ENCODE measurements at regions not wholly inside any gene's neighbourhood (a gene's known extent, or its start where the extent isn't known, plus 50 kb on each side); places are given as distances from the start of the nearest gene placed in this dataset.

DNA sequence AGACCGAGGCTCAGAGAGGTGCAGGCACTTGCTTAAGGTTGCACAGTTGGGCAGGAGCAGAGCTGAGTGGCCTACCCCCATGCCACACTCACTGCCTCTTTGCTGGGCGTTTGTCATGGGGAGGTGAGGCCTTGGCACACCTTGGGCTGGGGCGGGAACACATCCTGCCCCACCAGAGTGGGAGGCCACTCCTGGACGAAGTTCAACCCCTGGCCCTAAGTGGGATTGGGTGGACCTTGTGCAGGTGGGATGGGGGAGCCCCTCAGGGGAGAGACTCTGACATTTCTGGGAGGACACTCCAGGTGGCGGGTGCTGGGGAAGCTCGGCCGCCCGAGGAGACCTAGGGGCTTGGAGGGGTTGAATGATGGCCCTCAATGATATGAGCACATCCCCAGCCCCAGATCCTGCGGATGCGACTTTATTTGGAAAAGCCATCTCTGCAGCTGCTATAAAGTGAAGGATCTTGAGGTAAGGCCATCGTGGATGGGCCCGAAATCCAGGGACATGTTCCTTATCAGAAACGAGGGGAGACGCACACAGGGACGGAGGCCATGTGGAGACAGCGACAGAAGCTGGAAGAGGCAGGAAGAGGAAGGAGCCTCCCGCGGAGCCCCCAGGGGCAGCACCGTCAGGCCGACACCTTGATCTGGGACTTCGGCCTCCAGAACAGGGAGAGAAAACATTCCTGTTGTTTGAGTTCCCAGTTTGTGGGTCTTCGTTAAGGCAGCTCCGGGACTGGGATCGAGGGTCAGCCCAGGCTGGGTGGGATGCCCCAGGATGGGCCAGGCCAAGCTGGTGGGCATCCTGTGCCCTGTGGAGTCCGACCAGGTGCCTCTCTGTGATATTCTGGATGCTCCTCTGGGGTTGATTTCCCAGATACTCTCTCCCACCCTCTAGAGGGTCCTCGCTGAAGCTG lies 111.6 kb upstream of the LRPAP1 start:
- TF ChIP-seq, protein P1, sequence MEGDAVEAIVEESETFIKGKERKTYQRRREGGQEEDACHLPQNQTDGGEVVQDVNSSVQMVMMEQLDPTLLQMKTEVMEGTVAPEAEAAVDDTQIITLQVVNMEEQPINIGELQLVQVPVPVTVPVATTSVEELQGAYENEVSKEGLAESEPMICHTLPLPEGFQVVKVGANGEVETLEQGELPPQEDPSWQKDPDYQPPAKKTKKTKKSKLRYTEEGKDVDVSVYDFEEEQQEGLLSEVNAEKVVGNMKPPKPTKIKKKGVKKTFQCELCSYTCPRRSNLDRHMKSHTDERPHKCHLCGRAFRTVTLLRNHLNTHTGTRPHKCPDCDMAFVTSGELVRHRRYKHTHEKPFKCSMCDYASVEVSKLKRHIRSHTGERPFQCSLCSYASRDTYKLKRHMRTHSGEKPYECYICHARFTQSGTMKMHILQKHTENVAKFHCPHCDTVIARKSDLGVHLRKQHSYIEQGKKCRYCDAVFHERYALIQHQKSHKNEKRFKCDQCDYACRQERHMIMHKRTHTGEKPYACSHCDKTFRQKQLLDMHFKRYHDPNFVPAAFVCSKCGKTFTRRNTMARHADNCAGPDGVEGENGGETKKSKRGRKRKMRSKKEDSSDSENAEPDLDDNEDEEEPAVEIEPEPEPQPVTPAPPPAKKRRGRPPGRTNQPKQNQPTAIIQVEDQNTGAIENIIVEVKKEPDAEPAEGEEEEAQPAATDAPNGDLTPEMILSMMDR (conservative IDR thresholded peaks at IDR 0.05): no peak
- TF ChIP-seq ZFX (IDR thresholded peaks at IDR 0.05): no peak

Measured in C4-2B (cell line).